ENCODE measurements at regions not wholly inside any gene's neighbourhood (a gene's known extent, or its start where the extent isn't known, plus 50 kb on each side); places are given as distances from the start of the nearest gene placed in this dataset.

- TF ChIP-seq CTCF (IDR thresholded peaks at IDR 0.05): no peak
- TF ChIP-seq POLR2A (IDR thresholded peaks at IDR 0.05): no peak
These were observed 263.9 kb upstream of the SLITRK2 start for GRCh38 chrX:145553702-145554101.
